ENCODE measurements at regions not wholly inside any gene's neighbourhood (a gene's known extent, or its start where the extent isn't known, plus 50 kb on each side); places are given as distances from the start of the nearest gene placed in this dataset.
"Not testable (repeated sequence)": the region's sequence is repeated elsewhere in the genome, so short reads cannot be mapped to it uniquely, and the experiment has no call there.

GRCh38 chr5:57087947-57088346 is 85.9 kb upstream of the GPBP1 start:
- intact Hi-C loops (cut with micrococcal nuclease); H3K36me3 Mint-ChIP-seq (ENCODE audit: low read depth); H3K4me1 Mint-ChIP-seq (ENCODE audit: low read depth); H3K27me3 Mint-ChIP-seq; H3K27ac Mint-ChIP-seq; H3K9me3 Mint-ChIP-seq; H3K4me3 Mint-ChIP-seq: not testable (repeated sequence)

DNA sequence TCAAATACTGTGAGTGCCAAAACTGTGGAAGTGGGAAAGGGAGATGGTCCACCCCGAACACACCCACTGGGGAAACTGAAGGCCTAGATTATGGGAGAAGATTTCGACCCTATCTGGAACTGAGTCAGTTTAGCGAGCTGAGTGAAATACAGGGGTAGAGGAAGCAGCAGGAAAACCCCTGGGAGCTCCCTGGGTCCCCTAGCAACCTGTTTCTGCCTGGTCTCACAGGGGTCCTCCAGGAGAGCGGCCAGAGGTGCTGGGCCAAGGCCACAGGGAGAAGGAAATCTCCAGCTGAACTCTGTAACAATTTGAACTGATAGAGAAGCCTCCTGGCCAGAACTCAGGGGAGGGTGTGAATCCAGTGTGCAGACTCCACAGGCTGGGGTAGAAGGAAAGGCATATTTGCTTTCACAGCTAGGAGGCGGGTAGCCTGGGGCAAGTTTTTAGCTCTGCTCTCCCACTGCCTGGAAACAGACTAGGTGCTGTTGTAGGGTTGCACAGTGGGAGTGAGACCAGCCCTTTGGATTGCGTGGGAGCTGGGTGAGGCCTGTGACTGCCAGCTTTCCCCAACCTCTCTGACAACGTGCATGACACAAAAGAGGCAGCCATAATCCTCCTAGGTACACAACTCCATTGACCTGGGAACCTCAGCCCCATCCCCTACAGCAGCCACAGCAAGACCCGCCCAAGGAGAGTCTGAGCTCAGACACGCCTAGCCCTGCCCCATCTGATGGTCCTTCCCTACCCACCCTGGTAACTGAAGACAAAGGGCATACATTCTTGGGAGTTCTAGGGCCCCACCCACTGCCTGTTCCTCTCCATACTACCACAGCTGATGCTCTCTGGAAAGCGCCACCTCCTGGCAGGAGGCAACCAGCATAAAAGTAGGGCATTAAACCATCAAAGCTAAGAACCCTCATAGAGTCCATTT is 78.8 kb upstream of the GPBP1 start:
- Mint-ChIP-seq H3K9me3 (peaks cover 34% of the 10 kb centered on the region), H3K36me3 (ENCODE audit: low read depth) (peaks cover 6% of the 10 kb centered on the region), H3K4me3 (no peak overlapping the region), H3K27ac (no peak overlapping the region), H3K4me1 (ENCODE audit: low read depth) (peaks cover 10% of the 10 kb centered on the region), H3K27me3 (no peaks in the 10 kb centered on the region)
- intact Hi-C loops (cut with micrococcal nuclease), result no loop called here

DNA sequence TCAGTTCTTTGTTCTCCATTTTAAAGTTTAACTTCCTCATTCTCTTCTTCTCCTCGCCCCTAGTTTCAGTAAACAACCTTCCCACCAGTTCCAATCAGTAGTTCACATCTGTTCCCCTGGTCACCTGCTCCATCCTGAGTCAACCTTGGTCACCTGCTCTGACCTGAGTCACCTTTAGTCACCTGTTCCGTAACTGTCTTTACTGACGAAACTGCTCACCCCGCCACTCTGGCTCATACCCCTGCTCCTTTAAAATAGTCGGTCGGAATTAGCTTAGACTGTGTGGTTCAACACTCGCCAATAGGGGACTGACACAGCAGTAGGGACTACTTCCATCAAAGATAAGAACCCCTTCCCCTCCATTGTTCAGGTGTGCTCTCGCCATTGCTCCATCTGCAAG is 76.3 kb upstream of the GPBP1 start:
- intact Hi-C loops (cut with micrococcal nuclease), result no loop called here
- Mint-ChIP-seq H3K27ac (no peak overlapping the region), H3K9me3 (peaks cover 34% of the 10 kb centered on the region), H3K4me3 (no peak overlapping the region), H3K27me3 (no peaks in the 10 kb centered on the region), H3K36me3 (ENCODE audit: low read depth) (peaks cover 6% of the 10 kb centered on the region), H3K4me1 (ENCODE audit: low read depth) (peaks cover 10% of the 10 kb centered on the region)

GRCh38 chr5:57102189-57102904 is 71.5 kb upstream of the GPBP1 start:
- no peak overlapping the region for H3K27ac Mint-ChIP-seq
- intact Hi-C loops (cut with micrococcal nuclease), result no loop called here

DNA sequence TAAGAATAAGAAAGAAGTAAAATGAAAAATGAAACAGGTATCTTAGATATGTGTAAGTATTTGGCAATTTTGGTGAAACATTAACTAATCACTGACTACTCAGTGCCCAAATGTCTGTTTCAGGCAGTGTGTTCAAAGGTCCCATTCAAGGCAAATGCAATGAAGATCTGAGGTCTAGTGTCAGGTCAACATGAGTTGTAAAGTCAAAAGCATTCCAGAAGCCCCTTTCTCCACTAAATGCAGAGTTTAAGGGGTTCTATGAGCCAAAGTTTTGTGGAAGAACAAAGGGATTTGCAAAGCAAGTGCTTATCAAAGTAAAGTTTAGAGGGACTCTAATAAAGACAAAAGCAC is 71.0 kb upstream of the GPBP1 start:
- Mint-ChIP-seq H3K36me3 (ENCODE audit: low read depth) (no peaks in the 10 kb centered on the region), H3K9me3 (peaks cover 18% of the 10 kb centered on the region), H3K4me3 (no peak overlapping the region), H3K4me1 (ENCODE audit: low read depth) (no peaks in the 10 kb centered on the region), H3K27ac (no peak overlapping the region), H3K27me3 (peaks cover 1% of the 10 kb centered on the region)
- intact Hi-C loops (cut with micrococcal nuclease), result no loop called here

More at GRCh38 chr5:57102189-57102904, 71.5 kb upstream of the GPBP1 start:
- Mint-ChIP-seq H3K27me3 (peaks cover under 1% of the 10 kb centered on the region), H3K4me3 (no peak overlapping the region), H3K9me3 (peaks cover 23% of the 10 kb centered on the region), H3K4me1 (ENCODE audit: low read depth) (peaks cover 4% of the 10 kb centered on the region), H3K36me3 (ENCODE audit: low read depth) (peaks cover 5% of the 10 kb centered on the region)

DNA sequence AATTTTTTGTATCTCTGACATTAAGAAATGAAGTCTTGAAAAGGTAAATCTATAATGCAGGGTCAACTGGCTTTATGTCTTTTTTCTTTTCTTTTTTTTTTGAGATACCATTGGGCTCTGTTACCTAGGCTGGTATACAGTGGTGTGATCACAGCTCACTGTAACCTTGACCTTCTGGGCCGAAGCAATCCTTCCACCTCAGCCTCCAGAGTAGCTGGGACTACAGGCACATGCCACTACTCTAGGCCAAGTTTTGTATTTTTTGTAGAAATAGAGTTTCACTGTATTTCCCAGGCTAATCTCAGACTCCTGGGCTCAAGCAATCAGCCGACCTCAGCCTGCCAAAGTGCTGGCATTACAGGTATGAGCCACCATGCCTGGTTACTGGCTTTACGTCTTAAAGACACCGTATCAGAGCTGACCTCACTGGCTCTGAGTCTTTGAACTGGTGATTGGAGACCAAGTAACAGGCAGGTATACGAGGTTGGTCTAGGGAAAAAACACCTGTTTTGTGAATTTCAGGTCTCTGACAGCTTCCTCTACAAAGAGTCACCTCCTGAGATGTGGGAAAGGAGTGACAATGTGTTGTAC is 70.4 kb upstream of the GPBP1 start:
- H3K9me3 Mint-ChIP-seq, result peaks cover 12% of the 10 kb centered on the region
- H3K27me3 Mint-ChIP-seq, result peaks cover 1% of the 10 kb centered on the region
- H3K27ac Mint-ChIP-seq, result no peak overlapping the region
- H3K36me3 Mint-ChIP-seq (ENCODE audit: low read depth), result no peaks in the 10 kb centered on the region
- no peak overlapping the region for H3K4me3 Mint-ChIP-seq
- intact Hi-C loops (cut with micrococcal nuclease), result no loop called here
- H3K4me1 Mint-ChIP-seq (ENCODE audit: low read depth), result no peaks in the 10 kb centered on the region

GRCh38 chr5:57106661-57107060 is 67.2 kb upstream of the GPBP1 start:
- peaks cover 1% of the 10 kb centered on the region for H3K27me3 Mint-ChIP-seq
- no peak overlapping the region for H3K4me3 Mint-ChIP-seq
- no peaks in the 10 kb centered on the region for H3K4me1 Mint-ChIP-seq (ENCODE audit: low read depth)
- no peaks in the 10 kb centered on the region for H3K36me3 Mint-ChIP-seq (ENCODE audit: low read depth)
- H3K27ac Mint-ChIP-seq, result no peak overlapping the region
- intact Hi-C loops (cut with micrococcal nuclease), result no loop called here
- peaks cover 8% of the 10 kb centered on the region for H3K9me3 Mint-ChIP-seq

DNA sequence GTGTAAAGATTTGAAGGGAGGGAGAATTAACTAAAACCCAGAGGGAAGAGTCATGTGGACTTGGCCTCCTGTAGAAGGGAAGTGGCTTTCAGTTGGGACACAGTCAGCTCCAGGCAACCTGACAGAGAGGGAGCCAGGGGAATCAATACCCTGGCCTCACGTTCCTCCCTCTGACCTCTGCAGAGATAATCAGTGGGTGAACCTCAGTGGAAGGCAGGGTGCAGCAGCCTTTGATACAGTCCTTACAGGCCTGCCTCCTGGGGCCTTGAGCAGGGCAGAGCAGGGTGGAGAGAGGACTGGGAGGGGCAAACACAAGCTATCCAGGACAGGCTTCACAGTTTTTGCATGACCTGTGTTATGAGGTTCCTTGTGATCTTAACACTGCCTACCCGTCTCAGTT is 61.9 kb upstream of the GPBP1 start:
- no peaks in the 10 kb centered on the region for H3K36me3 Mint-ChIP-seq (ENCODE audit: low read depth)
- H3K4me3 Mint-ChIP-seq, result no peak overlapping the region
- no peaks in the 10 kb centered on the region for H3K4me1 Mint-ChIP-seq (ENCODE audit: low read depth)
- peaks cover under 1% of the 10 kb centered on the region for H3K9me3 Mint-ChIP-seq
- intact Hi-C loops (cut with micrococcal nuclease), result no loop called here
- no peak overlapping the region for H3K27ac Mint-ChIP-seq
- peaks cover 1% of the 10 kb centered on the region for H3K27me3 Mint-ChIP-seq

- intact Hi-C loops (cut with micrococcal nuclease), result no loop called here
- Mint-ChIP-seq H3K4me3 (no peak overlapping the region), H3K27ac (no peak overlapping the region), H3K36me3 (ENCODE audit: low read depth) (no peaks in the 10 kb centered on the region), H3K27me3 (no peaks in the 10 kb centered on the region), H3K9me3 (no peaks in the 10 kb centered on the region), H3K4me1 (ENCODE audit: low read depth) (peaks cover 5% of the 10 kb centered on the region)
Measured at GRCh38 chr5:57113481-57113880, 60.4 kb upstream of the GPBP1 start.

DNA sequence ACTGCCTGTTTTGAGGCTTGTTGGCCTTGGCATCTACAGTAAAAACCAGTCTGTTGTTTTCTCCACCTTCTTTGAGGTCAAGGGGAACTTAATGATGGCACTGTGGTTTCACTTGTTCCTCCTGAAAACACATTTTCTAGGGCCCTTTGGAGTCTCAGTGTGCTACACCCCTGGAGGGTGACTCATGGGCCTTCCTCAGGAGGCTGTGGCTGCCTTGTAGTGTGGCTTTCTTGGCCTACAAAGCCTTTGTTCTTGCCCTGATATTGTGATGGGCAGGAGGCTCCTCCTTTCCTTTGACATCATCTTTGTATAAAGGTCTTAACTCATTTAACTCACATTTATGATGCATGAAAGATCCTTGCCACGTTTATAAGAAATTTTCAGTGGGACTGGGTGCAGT is 56.3 kb upstream of the GPBP1 start:
- Mint-ChIP-seq H3K36me3 (ENCODE audit: low read depth) (no peaks in the 10 kb centered on the region), H3K27ac (no peak overlapping the region), H3K4me1 (ENCODE audit: low read depth) (peaks cover 5% of the 10 kb centered on the region), H3K4me3 (no peak overlapping the region), H3K9me3 (peaks cover 3% of the 10 kb centered on the region), H3K27me3 (no peaks in the 10 kb centered on the region)
- intact Hi-C loops (cut with micrococcal nuclease), result no loop called here

DNA sequence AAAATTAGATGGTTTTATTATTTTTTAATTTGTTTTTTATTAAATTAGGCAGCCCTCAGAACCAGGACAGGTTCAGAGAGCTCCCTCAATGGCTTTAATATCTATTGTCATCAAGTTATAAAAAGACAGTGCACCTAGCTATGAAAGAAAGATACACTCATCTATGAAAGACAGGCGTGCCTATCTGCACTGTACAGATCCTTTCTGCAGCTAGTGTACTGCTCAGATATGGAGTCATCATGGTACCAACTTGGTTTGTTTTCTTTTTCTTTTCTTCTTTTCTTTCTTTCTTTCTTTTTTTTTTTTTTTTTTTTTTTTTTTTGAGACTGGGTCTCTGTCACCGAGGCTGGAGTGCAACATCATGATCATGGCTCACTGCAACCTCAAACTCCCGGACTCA is 54.8 kb upstream of the GPBP1 start:
- Mint-ChIP-seq H3K4me1 (ENCODE audit: low read depth) (peaks cover 5% of the 10 kb centered on the region), H3K27me3 (no peaks in the 10 kb centered on the region), H3K4me3 (no peak overlapping the region), H3K27ac (no peak overlapping the region), H3K36me3 (ENCODE audit: low read depth) (no peaks in the 10 kb centered on the region), H3K9me3 (peaks cover 13% of the 10 kb centered on the region)
- intact Hi-C loops (cut with micrococcal nuclease), result no loop called here

DNA sequence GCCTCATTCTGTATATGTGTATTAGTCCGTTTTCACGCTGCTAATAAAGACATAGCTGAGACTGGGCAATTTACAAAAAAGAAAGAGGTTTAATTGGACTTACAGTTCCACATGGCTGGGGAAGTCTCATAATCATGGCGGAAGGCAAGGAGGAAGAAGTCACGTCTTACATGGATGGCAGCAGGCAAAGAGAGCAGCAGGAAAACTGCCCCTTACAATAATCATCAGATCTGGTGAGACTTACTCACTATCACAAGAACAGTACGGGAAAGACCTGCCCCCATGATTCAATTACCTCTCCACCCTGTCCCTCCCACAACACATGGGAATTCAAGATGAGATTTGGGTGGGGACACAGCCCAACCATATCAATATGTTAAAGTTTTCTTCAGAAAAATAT is 49.8 kb upstream of the GPBP1 start:
- no peak overlapping the region for H3K27ac Mint-ChIP-seq
- H3K4me1 Mint-ChIP-seq (ENCODE audit: low read depth), result no peaks in the 10 kb centered on the region
- intact Hi-C loops (cut with micrococcal nuclease), result no loop called here
- no peaks in the 10 kb centered on the region for H3K36me3 Mint-ChIP-seq (ENCODE audit: low read depth)
- H3K4me3 Mint-ChIP-seq, result no peak overlapping the region
- H3K9me3 Mint-ChIP-seq, result peaks cover 17% of the 10 kb centered on the region
- no peaks in the 10 kb centered on the region for H3K27me3 Mint-ChIP-seq
